Calu3 (cell line): ENCODE measurements at regions not wholly inside any gene's neighbourhood (a gene's known extent, or its start where the extent isn't known, plus 50 kb on each side); places are given as distances from the start of the nearest gene placed in this dataset.

Experiments used
- BruUV-seq: library from RNA; stranded (reverse); fragments of 400-500 nt; replicated peaks from 2 replicates; lab custom pipeline; 2021; lab: Mats Ljungman, UMichigan
- CTCF ChIA-PET: fragments of 300-600 bp; sonication (Branson Sonifier 250); formaldehyde crosslinking; loops from one replicate; lab custom pipeline; 2022; ENCODE audit warnings: antibody characterized with exemption; lab: Charles Lee
- DNase-seq: peaks from one replicate; pipeline ENCODE4 v3.0.0; 2022
- H3K27ac Mint-ChIP-seq: one replicate; pipeline ENCODE4 v1.8.0; 2022; ENCODE audit warnings: mixed read lengths; ENCODE audit not compliant: unreplicated experiment
- H3K27me3 Mint-ChIP-seq: one replicate; pipeline ENCODE4 v1.8.0; 2022; ENCODE audit warnings: mixed read lengths; ENCODE audit not compliant: unreplicated experiment
- H3K36me3 Mint-ChIP-seq: one replicate; pipeline ENCODE4 v1.8.0; 2022; ENCODE audit warnings: mild to moderate bottlenecking, moderate library complexity, mixed read lengths; ENCODE audit not compliant: insufficient read depth, unreplicated experiment
- H3K4me1 Mint-ChIP-seq: one replicate; pipeline ENCODE4 v1.8.0; 2022; ENCODE audit warnings: mild to moderate bottlenecking, low read depth, mixed read lengths; ENCODE audit not compliant: unreplicated experiment
- H3K4me3 Mint-ChIP-seq: one replicate; pipeline ENCODE4 v1.8.0; 2022; ENCODE audit warnings: mild to moderate bottlenecking, low read depth, moderate library complexity, mixed read lengths; ENCODE audit not compliant: unreplicated experiment
- H3K9me3 Mint-ChIP-seq: one replicate; pipeline ENCODE4 v1.8.0; 2022; ENCODE audit warnings: low read depth, mixed read lengths; ENCODE audit not compliant: unreplicated experiment
- CTCF ChIP-seq: fragments of 200-600 bp; IDR thresholded peaks from one replicate; pipeline ENCODE4 v1.8.0; 2022; ENCODE audit warnings: antibody characterized with exemption; ENCODE audit not compliant: unreplicated experiment
- intact Hi-C: fragments of 100-400 bp; cut with micrococcal nuclease; formaldehyde crosslinking; loops from one replicate; pipeline ENCODE4 v1.10.0; 2022; ENCODE audit not compliant: unreplicated experiment

- Mint-ChIP-seq H3K9me3 (no peaks in the 10 kb centered on the region), H3K27ac (no peak overlapping the region), H3K36me3 (no peaks in the 10 kb centered on the region), H3K4me1 (no peaks in the 10 kb centered on the region), H3K4me3 (no peak overlapping the region), H3K27me3 (no peaks in the 10 kb centered on the region)
- no peak for TF ChIP-seq CTCF
- CTCF ChIA-PET = no interaction called here
- BruUV-seq = no TSS peak
- intact Hi-C loops = no loop called here
- DNase-seq = no peak
Observed at GRCh38 chr18:1958798-1959197, 612.5 kb downstream of the METTL4 start.

DNA sequence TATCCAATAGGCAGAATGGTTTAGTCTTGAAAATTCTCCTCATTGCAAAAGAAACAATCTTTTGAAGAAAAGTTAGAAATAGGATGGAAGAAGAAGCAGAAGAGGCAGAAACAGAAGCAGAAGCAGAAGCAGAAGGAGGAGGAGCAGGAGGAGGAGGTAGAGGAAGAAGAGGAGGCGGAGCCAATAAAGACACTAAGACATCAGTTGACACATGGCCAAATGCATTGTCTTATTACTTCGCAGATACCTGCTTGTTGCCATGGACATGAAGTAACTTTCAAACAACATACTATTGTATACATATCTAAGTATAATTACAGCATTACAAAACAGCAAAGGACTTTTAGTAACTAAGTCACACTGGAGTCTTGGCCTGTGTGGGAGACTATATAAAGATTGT, 606.3 kb downstream of the METTL4 start:
- BruUV-seq = no TSS peak
- CTCF ChIA-PET = no interaction called here
- no peaks in the 10 kb centered on the region for H3K27me3 Mint-ChIP-seq
- H3K27ac Mint-ChIP-seq = no peak overlapping the region
- no peak overlapping the region for H3K4me3 Mint-ChIP-seq
- no peaks in the 10 kb centered on the region for H3K36me3 Mint-ChIP-seq
- H3K9me3 Mint-ChIP-seq = no peaks in the 10 kb centered on the region
- intact Hi-C loops = no loop called here
- H3K4me1 Mint-ChIP-seq = no peaks in the 10 kb centered on the region
- no peak for DNase-seq
- no peak for TF ChIP-seq CTCF

DNA sequence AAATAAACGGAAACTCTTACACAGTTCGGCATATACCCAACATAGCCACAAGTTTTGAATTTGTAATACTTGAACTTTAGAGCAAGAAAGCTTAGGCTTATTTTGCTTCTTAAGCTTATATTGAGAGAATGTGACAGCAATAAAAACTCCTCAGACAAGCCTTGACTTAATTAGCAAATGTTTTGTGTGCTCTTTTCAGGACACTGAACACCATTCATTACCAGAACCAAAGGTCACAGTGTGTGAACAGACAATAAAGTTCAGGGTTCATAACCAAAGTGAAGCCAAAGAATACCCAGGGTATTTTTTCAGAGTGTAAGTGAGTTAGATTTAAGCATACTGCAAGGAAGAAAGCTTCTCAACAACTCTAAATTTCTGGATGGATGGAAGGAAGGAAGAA, 605.8 kb downstream of the METTL4 start:
- BruUV-seq = no TSS peak
- H3K27ac Mint-ChIP-seq = no peak overlapping the region
- H3K9me3 Mint-ChIP-seq = no peaks in the 10 kb centered on the region

GRCh38 chr18:1968801-1969498, 602.4 kb downstream of the METTL4 start:
- Mint-ChIP-seq H3K27me3 (no peaks in the 10 kb centered on the region), H3K9me3 (no peaks in the 10 kb centered on the region), H3K4me1 (no peaks in the 10 kb centered on the region), H3K36me3 (no peaks in the 10 kb centered on the region), H3K4me3 (no peak overlapping the region), H3K27ac (no peak overlapping the region)
- BruUV-seq = no TSS peak
- no peak for DNase-seq
- intact Hi-C loops = no loop called here
- CTCF ChIA-PET = no interaction called here
- TF ChIP-seq CTCF = no peak

More for the DNA sequence above, 605.8 kb downstream of the METTL4 start:
- no peaks in the 10 kb centered on the region for H3K27me3 Mint-ChIP-seq
- no peaks in the 10 kb centered on the region for H3K4me1 Mint-ChIP-seq
- no peak for DNase-seq
- CTCF ChIA-PET = no interaction called here
- TF ChIP-seq CTCF = no peak
- no peak overlapping the region for H3K4me3 Mint-ChIP-seq
- intact Hi-C loops = no loop called here
- H3K36me3 Mint-ChIP-seq = no peaks in the 10 kb centered on the region
